CD4-positive, alpha-beta T cell (primary cell): ENCODE measurements at regions not wholly inside any gene's neighbourhood (a gene's known extent, or its start where the extent isn't known, plus 50 kb on each side); places are given as distances from the start of the nearest gene placed in this dataset.

Experiments
- ATAC-seq: fragments of 200-7000 bp; cut with Tn5 transposase; one replicate; pipeline ENCODE4 v1.10.0; 2022; ENCODE audit warnings: mild to moderate bottlenecking; ENCODE audit not compliant: poor library complexity
- CTCF ChIA-PET: fragments of 350-600 bp; sonication (Branson Sonifier 250); formaldehyde crosslinking; loops from one replicate; lab custom pipeline; 2021; ENCODE audit warnings: antibody characterized with exemption, inconsistent platforms; lab: Charles Lee
- POLR2A ChIA-PET: fragments of 350-600 bp; sonication (Branson Sonifier 250); formaldehyde crosslinking; loops from one replicate; lab custom pipeline; 2021; ENCODE audit warnings: antibody characterized with exemption, inconsistent platforms; lab: Charles Lee
- DNase-seq, 14 experiments: peaks; one replicate each; pipeline ENCODE4 v3.0.0-alpha.2; 2013 to 2020; ENCODE audit warnings: mixed read lengths in 2 of 14
- H3K27ac ChIP-seq, 2 donors: one replicate each; pipeline versions ENCODE4 v1.5.1 to v1.7.0; 2013; ENCODE audit warnings: low read length in 2 of 2, low read depth in 1 of 2, mild to moderate bottlenecking in 1 of 2
- H3K27me3 ChIP-seq, 2 experiments: 1 replicate in 1 of 2; 2 replicates in 1 of 2; pipeline versions ENCODE4 v1.6.1 to v1.7.0; 2013; ENCODE audit warnings: low read length in 2 of 2, control low read depth in 1 of 2, mild to moderate bottlenecking in 1 of 2, moderate library complexity in 1 of 2; ENCODE audit not compliant: insufficient read depth in 2 of 2, control insufficient read depth in 1 of 2
- H3K36me3 ChIP-seq: one replicate; pipeline ENCODE4 v1.6.1; 2013; ENCODE audit warnings: low read length, control low read depth; ENCODE audit not compliant: insufficient read depth
- H3K4me1 ChIP-seq: one replicate; pipeline ENCODE4 v1.6.1; 2013; ENCODE audit warnings: low read length, control low read depth; ENCODE audit not compliant: insufficient read depth
- H3K4me3 ChIP-seq: one replicate; pipeline ENCODE4 v1.5.1; 2013; ENCODE audit warnings: mild to moderate bottlenecking, low read length, moderate library complexity
- H3K9me3 ChIP-seq, 2 experiments: 1 replicate in 1 of 2; 2 replicates in 1 of 2; pipeline versions ENCODE4 v1.6.1 to v1.7.0; 2013; ENCODE audit warnings: low read length in 2 of 2, mild to moderate bottlenecking in 2 of 2, control low read depth in 1 of 2, moderate library complexity in 1 of 2; ENCODE audit not compliant: control insufficient read depth in 1 of 2, insufficient read depth in 1 of 2
- H3K27ac Mint-ChIP-seq: one replicate; pipeline ENCODE4 v1.8.0; 2020; ENCODE audit warnings: mixed read lengths
- H3K27me3 Mint-ChIP-seq: one replicate; pipeline ENCODE4 v1.8.0; 2021; ENCODE audit warnings: mixed read lengths
- H3K36me3 Mint-ChIP-seq: one replicate; pipeline ENCODE4 v1.8.0; 2021; ENCODE audit warnings: low read depth, mixed read lengths
- H3K4me1 Mint-ChIP-seq: one replicate; pipeline ENCODE4 v1.8.0; 2021; ENCODE audit warnings: low read depth, mixed read lengths
- H3K4me3 Mint-ChIP-seq: one replicate; pipeline ENCODE4 v1.8.0; 2020; ENCODE audit warnings: mild to moderate bottlenecking, mixed read lengths
- H3K9me3 Mint-ChIP-seq: one replicate; pipeline ENCODE4 v1.8.0; 2020; ENCODE audit warnings: mixed read lengths
- CTCF ChIP-seq: fragments of 200-600 bp; IDR thresholded peaks from one replicate; pipeline ENCODE4 v1.8.0; 2022; ENCODE audit warnings: antibody characterized with exemption, mild to moderate bottlenecking
- intact Hi-C, 2 experiments: fragments of 100-400 bp; cut with DNase I in 1 of 2; cut with micrococcal nuclease in 1 of 2; formaldehyde crosslinking; loops; one replicate each; pipeline versions ENCODE4 v1.15.1 to v1.9.0; 2023 to 2025; cut with DNase I, micrococcal nuclease

- POLR2A ChIA-PET, result no interaction called here
- peaks cover 0 to 6% of the 10 kb centered on the region in 2 experiments for H3K9me3 ChIP-seq
- DNase-seq (no peak), ATAC-seq (no peak)
- TF ChIP-seq CTCF, result no peak
- Mint-ChIP-seq H3K36me3 (no peaks in the 10 kb centered on the region), H3K27me3 (peaks cover 6% of the 10 kb centered on the region), H3K4me3 (no peak overlapping the region), H3K4me1 (no peaks in the 10 kb centered on the region), H3K9me3 (no peaks in the 10 kb centered on the region), H3K27ac (no peak overlapping the region)
- CTCF ChIA-PET, result no interaction called here
- H3K4me3 ChIP-seq, result no peak overlapping the region
- intact Hi-C loops, result no loop called here
- no peak overlapping the region for H3K27ac ChIP-seq
- no peaks in the 10 kb centered on the region for H3K36me3 ChIP-seq
- H3K27me3 ChIP-seq, result no peaks in the 10 kb centered on the region
- H3K4me1 ChIP-seq, result no peaks in the 10 kb centered on the region
Observed at GRCh38 chr1:222081859-222082258, 340.0 kb upstream of the DUSP10 start.

GRCh38 chr1:222079566-222079965 is 337.7 kb upstream of the DUSP10 start:
- no peak for DNase-seq
- Histone ChIP-seq H3K4me3 (no peak overlapping the region), H3K9me3 (peaks cover 0 to 4% of the 10 kb centered on the region in 2 experiments), H3K27ac (no peak overlapping the region), H3K4me1 (no peaks in the 10 kb centered on the region), H3K36me3 (no peaks in the 10 kb centered on the region), H3K27me3 (no peaks in the 10 kb centered on the region)
- H3K4me3 Mint-ChIP-seq, result no peak overlapping the region
- no peak for TF ChIP-seq CTCF
- H3K36me3 Mint-ChIP-seq, result no peaks in the 10 kb centered on the region
- no peak for ATAC-seq
- intact Hi-C loops, result no loop called here
- no peaks in the 10 kb centered on the region for H3K9me3 Mint-ChIP-seq
- H3K4me1 Mint-ChIP-seq, result no peaks in the 10 kb centered on the region
- POLR2A ChIA-PET, result no interaction called here
- H3K27me3 Mint-ChIP-seq, result no peaks in the 10 kb centered on the region
- CTCF ChIA-PET, result no interaction called here
- no peak overlapping the region for H3K27ac Mint-ChIP-seq

- ATAC-seq (no peak), DNase-seq (no peak)
- ChIA-PET POLR2A (no interaction called here), CTCF (no interaction called here)
- Mint-ChIP-seq H3K4me1 (no peaks in the 10 kb centered on the region), H3K27me3 (no peaks in the 10 kb centered on the region), H3K27ac (no peak overlapping the region), H3K4me3 (no peak overlapping the region), H3K36me3 (no peaks in the 10 kb centered on the region), H3K9me3 (no peaks in the 10 kb centered on the region)
- no peak for TF ChIP-seq CTCF
- intact Hi-C loops, result no loop called here
- H3K27ac ChIP-seq, result no peak overlapping the region
- H3K27me3 ChIP-seq, result no peaks in the 10 kb centered on the region
- H3K9me3 ChIP-seq, result no peaks in the 10 kb centered on the region
- no peaks in the 10 kb centered on the region for H3K4me1 ChIP-seq
- no peak overlapping the region for H3K4me3 ChIP-seq
- H3K36me3 ChIP-seq, result no peaks in the 10 kb centered on the region
Observed at GRCh38 chr1:222077206-222077605, 335.3 kb upstream of the DUSP10 start.
